SK-N-SH (cell line): ENCODE measurements at regions not wholly inside any gene's neighbourhood (a gene's known extent, or its start where the extent isn't known, plus 50 kb on each side); places are given as distances from the start of the nearest gene placed in this dataset.

Experiments
- CTCF ChIA-PET: fragments of 300-600, 350-600 bp; formaldehyde crosslinking; extraction: SDS; loops from one replicate; lab custom pipeline; 2021; lab: Yijun Ruan, JAX
- POLR2A ChIA-PET: fragments of 350-600 bp; sonication (Branson Sonifier 250); formaldehyde crosslinking; extraction: SDS; loops from one replicate; lab custom pipeline; 2020; ENCODE audit warnings: antibody characterized with exemption, inconsistent platforms; lab: Yijun Ruan, JAX
- DNase-seq: peaks from one replicate; pipeline ENCODE4 v3.0.0; 2012
- H2AFZ ChIP-seq: fragments of 200-600 bp; sonication (generic); 2 replicates; pipeline ENCODE4 v1.8.1; 2016; ENCODE audit warnings: antibody characterized with exemption, mild to moderate bottlenecking, low read depth
- H3F3A ChIP-seq: fragments of 200-600 bp; sonication (generic); replicated peaks from 2 replicates; pipeline ENCODE3; 2016; ENCODE audit warnings: antibody characterized with exemption, mild to moderate bottlenecking; ENCODE audit not compliant: insufficient read depth
- H3K27ac ChIP-seq, 2 experiments: fragments of 200-500 bp in 1 of 2; fragments of 200-600 bp in 1 of 2; sonication (Bioruptor generic) in 1 of 2; sonication (generic), shearing (Covaris generic) in 1 of 2; 2 replicates each; pipeline versions ENCODE4 v1.5.1 to v1.6.1; 2014 to 2016; ENCODE audit warnings: low read depth in 2 of 2, inconsistent platforms in 1 of 2, low read length in 1 of 2, mild to moderate bottlenecking in 1 of 2, mixed read lengths in 1 of 2
- H3K27me3 ChIP-seq: fragments of 200-600 bp; sonication (generic), shearing (Covaris generic); 2 replicates; pipeline ENCODE4 v1.6.1; 2016; ENCODE audit warnings: mixed run types; ENCODE audit not compliant: insufficient read depth
- H3K36me3 ChIP-seq, 2 experiments: fragments of 200-500 bp in 1 of 2; fragments of 200-600 bp in 1 of 2; sonication (Bioruptor generic) in 1 of 2; sonication (generic) in 1 of 2; replicated peaks in 1 of 2; 2 replicates each; pipeline versions ENCODE3 to v1.5.1; 2014 to 2016; ENCODE audit warnings: low read length in 1 of 2, mild to moderate bottlenecking in 1 of 2; ENCODE audit not compliant: insufficient read depth in 2 of 2, control insufficient read depth in 1 of 2
- H3K4me1 ChIP-seq, 2 experiments: fragments of 200-500 bp in 1 of 2; fragments of 200-600 bp in 1 of 2; sonication (Bioruptor generic) in 1 of 2; sonication (generic), shearing (Covaris generic) in 1 of 2; 2 replicates each; pipeline versions ENCODE4 v1.5.1 to v1.6.1; 2014 to 2016; ENCODE audit warnings: low read depth in 1 of 2, low read length in 1 of 2, mixed run types in 1 of 2; ENCODE audit not compliant: insufficient read depth in 2 of 2, control insufficient read depth in 1 of 2
- H3K4me2 ChIP-seq: fragments of 200-600 bp; sonication (generic), shearing (Covaris generic); 2 replicates; pipeline ENCODE4 v1.6.1; 2017; ENCODE audit warnings: mixed run types
- H3K4me3 ChIP-seq, 2 experiments: fragments of 200-500 bp in 1 of 2; fragments of 200-600 bp in 1 of 2; sonication (Bioruptor generic) in 1 of 2; sonication (generic), shearing (Covaris generic) in 1 of 2; 2 replicates each; pipeline versions ENCODE4 v1.5.1 to v1.8.1; 2014 to 2016; ENCODE audit warnings: low read depth in 2 of 2, inconsistent platforms in 1 of 2, low read length in 1 of 2, mild to moderate bottlenecking in 1 of 2, mixed read lengths in 1 of 2, moderate library complexity in 1 of 2
- H3K79me2 ChIP-seq: fragments of 200-600 bp; sonication (generic); 2 replicates; pipeline ENCODE4 v1.8.1; 2017; ENCODE audit warnings: mild to moderate bottlenecking; ENCODE audit not compliant: insufficient read depth
- H3K9ac ChIP-seq: fragments of 200-600 bp; sonication (generic); 2 replicates; pipeline ENCODE4 v1.6.1; 2017; ENCODE audit warnings: mixed run types
- H3K9me2 ChIP-seq: fragments of 200-600 bp; sonication (generic); 2 replicates; pipeline ENCODE4 v1.6.1; 2017; ENCODE audit warnings: mixed run types
- H3K9me3 ChIP-seq: fragments of 200-600 bp; sonication (generic); 2 replicates; pipeline ENCODE4 v1.6.1; 2017; ENCODE audit warnings: mixed run types, mild to moderate bottlenecking, moderate library complexity
- H4K20me1 ChIP-seq: fragments of 200-600 bp; sonication (generic); 2 replicates; pipeline ENCODE4 v1.6.1; 2017; ENCODE audit warnings: mild to moderate bottlenecking, mixed run types; ENCODE audit not compliant: insufficient read depth
- CHD2 ChIP-seq: fragments of 150-350 bp; IDR thresholded peaks from 2 replicates; pipeline ENCODE4 v1.6.1; 2018; ENCODE audit warnings: low read length; ENCODE audit not compliant: partially characterized antibody
- ELF1 ChIP-seq: IDR thresholded peaks from 2 replicates; pipeline ENCODE4 v1.4.0; 2012
- FOXM1 ChIP-seq: IDR thresholded peaks from 2 replicates; pipeline ENCODE4 v1.4.0; 2012; ENCODE audit warnings: low read depth, mild to moderate bottlenecking
- GABPA ChIP-seq: IDR thresholded peaks from 2 replicates; pipeline ENCODE4 v1.4.0; 2012; ENCODE audit warnings: low read depth, mild to moderate bottlenecking
- GATA2 ChIP-seq: sonication (generic); formaldehyde crosslinking; IDR thresholded peaks from 2 replicates; pipeline ENCODE4 v1.5.0; 2020; ENCODE audit warnings: mild to moderate bottlenecking, missing genetic modification reagents
- JUND ChIP-seq: IDR thresholded peaks from 2 replicates; pipeline ENCODE4 v1.4.0; 2012
- MEF2A ChIP-seq: IDR thresholded peaks from 2 replicates; pipeline ENCODE4 v1.4.0; 2012; ENCODE audit warnings: low read depth, borderline replicate concordance
- MXI1 ChIP-seq: IDR thresholded peaks from 2 replicates; pipeline ENCODE4 v1.6.1; 2012; ENCODE audit warnings: mild to moderate bottlenecking, low read depth, low read length, improper control_type of control experiment
- RCOR1 ChIP-seq: fragments of 150-350 bp; IDR thresholded peaks from 2 replicates; pipeline ENCODE4 v1.6.1; 2017; ENCODE audit warnings: antibody characterized with exemption, low read length
- RFX5 ChIP-seq: IDR thresholded peaks from 2 replicates; pipeline ENCODE4 v1.6.1; 2012; ENCODE audit warnings: mild to moderate bottlenecking, improper control_type of control experiment, low read length
- SIN3A ChIP-seq: IDR thresholded peaks from 2 replicates; pipeline ENCODE4 v1.6.1; 2012; ENCODE audit warnings: low read depth, mild to moderate bottlenecking, low read length, moderate library complexity, borderline replicate concordance
- TAF1 ChIP-seq: IDR thresholded peaks from 2 replicates; pipeline ENCODE4 v1.6.1; 2012; ENCODE audit warnings: low read depth, mild to moderate bottlenecking, low read length, moderate library complexity, borderline replicate concordance
- TCF12 ChIP-seq: IDR thresholded peaks from 2 replicates; pipeline ENCODE4 v1.4.0; 2012
- WGBS: methylation state at CpG from one replicate; pipeline ENCODE4 v1.1.6; 2017; ENCODE audit warnings: low lambda C conversion rate; 5-methylcytosine and 5-hydroxymethylcytosine counted together
- TF ChIP-seq, protein P1 (sequence below): IDR thresholded peaks from 2 replicates; pipeline ENCODE4; 2012
- TF ChIP-seq, protein P2 (sequence below): IDR thresholded peaks from 2 replicates; pipeline ENCODE4 v1.4.0; 2012; ENCODE audit warnings: low read depth
- TF ChIP-seq, protein P3 (sequence below): IDR thresholded peaks from 2 replicates; pipeline ENCODE4 v1.4.0; 2012; ENCODE audit warnings: low read depth, borderline replicate concordance
- TF ChIP-seq, protein P4 (sequence below): IDR thresholded peaks from 2 replicates; pipeline ENCODE4 v1.6.1; 2012; ENCODE audit warnings: mild to moderate bottlenecking, low read depth, low read length, moderate library complexity
- TF ChIP-seq, protein P5 (sequence below): fragments of 150-350 bp; IDR thresholded peaks from 2 replicates; pipeline ENCODE4 v1.6.1; 2016; ENCODE audit warnings: mild to moderate bottlenecking, low read depth, low read length
- TF ChIP-seq, protein P6 (sequence below): fragments of 200-600 bp; sonication (generic); IDR thresholded peaks from 2 replicates; pipeline ENCODE4 v1.6.1; 2017; ENCODE audit warnings: antibody characterized with exemption, mild to moderate bottlenecking, moderate library complexity
- TF ChIP-seq, protein P7 (sequence below): IDR thresholded peaks from 2 replicates; pipeline ENCODE4 v1.4.0; 2012; ENCODE audit warnings: low read depth, borderline replicate concordance

DNA sequence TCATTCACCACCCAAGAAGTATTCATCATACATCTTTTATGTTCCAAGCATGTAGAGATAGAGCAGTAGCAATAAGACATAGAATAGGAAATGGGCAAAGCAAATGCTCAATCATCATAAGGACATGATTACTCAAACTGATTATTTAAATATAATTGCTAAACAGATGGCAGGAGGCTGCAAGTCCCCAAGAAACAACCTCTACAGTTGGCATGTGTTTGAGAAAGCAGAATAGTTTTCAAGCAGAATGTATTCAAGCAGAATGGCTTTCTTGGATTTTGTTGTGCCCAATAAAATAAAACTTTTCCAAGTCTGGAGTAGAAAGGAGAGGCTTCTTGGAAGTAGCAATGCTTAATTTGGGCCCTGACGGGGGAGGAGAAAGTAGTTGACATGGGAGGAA, 86.5 kb upstream of the SYN3 start:
- no peak overlapping the region for H3K4me2 ChIP-seq
- no peaks in the 10 kb centered on the region for H3K79me2 ChIP-seq
- H3K36me3 ChIP-seq = no peaks in the 10 kb centered on the region
- CTCF ChIA-PET = interaction anchor here (1.0 to 1.6 kb wide), 3 partner anchors 18 to 126 kb away, joined by 3 to 5 read pairs (median 4); no protein-coding TSS in a partner anchor
- H3K4me1 ChIP-seq = no peaks in the 10 kb centered on the region
- no peaks in the 10 kb centered on the region for H3F3A ChIP-seq
- TF ChIP-seq MXI1 = no peak
- TF ChIP-seq, protein P1, sequence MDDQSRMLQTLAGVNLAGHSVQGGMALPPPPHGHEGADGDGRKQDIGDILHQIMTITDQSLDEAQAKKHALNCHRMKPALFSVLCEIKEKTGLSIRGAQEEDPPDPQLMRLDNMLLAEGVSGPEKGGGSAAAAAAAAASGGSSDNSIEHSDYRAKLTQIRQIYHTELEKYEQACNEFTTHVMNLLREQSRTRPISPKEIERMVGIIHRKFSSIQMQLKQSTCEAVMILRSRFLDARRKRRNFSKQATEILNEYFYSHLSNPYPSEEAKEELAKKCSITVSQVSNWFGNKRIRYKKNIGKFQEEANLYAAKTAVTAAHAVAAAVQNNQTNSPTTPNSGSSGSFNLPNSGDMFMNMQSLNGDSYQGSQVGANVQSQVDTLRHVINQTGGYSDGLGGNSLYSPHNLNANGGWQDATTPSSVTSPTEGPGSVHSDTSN = no peak
- TF ChIP-seq, protein P2, sequence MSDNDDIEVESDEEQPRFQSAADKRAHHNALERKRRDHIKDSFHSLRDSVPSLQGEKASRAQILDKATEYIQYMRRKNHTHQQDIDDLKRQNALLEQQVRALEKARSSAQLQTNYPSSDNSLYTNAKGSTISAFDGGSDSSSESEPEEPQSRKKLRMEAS = no peak
- TF ChIP-seq TCF12 = no peak
- TF ChIP-seq, protein P3, sequence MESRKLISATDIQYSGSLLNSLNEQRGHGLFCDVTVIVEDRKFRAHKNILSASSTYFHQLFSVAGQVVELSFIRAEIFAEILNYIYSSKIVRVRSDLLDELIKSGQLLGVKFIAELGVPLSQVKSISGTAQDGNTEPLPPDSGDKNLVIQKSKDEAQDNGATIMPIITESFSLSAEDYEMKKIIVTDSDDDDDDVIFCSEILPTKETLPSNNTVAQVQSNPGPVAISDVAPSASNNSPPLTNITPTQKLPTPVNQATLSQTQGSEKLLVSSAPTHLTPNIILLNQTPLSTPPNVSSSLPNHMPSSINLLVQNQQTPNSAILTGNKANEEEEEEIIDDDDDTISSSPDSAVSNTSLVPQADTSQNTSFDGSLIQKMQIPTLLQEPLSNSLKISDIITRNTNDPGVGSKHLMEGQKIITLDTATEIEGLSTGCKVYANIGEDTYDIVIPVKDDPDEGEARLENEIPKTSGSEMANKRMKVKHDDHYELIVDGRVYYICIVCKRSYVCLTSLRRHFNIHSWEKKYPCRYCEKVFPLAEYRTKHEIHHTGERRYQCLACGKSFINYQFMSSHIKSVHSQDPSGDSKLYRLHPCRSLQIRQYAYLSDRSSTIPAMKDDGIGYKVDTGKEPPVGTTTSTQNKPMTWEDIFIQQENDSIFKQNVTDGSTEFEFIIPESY = no peak
- no peak for TF ChIP-seq GABPA
- TF ChIP-seq SIN3A = no peak
- no peak for TF ChIP-seq RFX5
- TF ChIP-seq ELF1 = no peak
- TF ChIP-seq GATA2 (CRISPR knock-in tag) = no peak
- TF ChIP-seq JUND = no peak
- TF ChIP-seq, protein P4, sequence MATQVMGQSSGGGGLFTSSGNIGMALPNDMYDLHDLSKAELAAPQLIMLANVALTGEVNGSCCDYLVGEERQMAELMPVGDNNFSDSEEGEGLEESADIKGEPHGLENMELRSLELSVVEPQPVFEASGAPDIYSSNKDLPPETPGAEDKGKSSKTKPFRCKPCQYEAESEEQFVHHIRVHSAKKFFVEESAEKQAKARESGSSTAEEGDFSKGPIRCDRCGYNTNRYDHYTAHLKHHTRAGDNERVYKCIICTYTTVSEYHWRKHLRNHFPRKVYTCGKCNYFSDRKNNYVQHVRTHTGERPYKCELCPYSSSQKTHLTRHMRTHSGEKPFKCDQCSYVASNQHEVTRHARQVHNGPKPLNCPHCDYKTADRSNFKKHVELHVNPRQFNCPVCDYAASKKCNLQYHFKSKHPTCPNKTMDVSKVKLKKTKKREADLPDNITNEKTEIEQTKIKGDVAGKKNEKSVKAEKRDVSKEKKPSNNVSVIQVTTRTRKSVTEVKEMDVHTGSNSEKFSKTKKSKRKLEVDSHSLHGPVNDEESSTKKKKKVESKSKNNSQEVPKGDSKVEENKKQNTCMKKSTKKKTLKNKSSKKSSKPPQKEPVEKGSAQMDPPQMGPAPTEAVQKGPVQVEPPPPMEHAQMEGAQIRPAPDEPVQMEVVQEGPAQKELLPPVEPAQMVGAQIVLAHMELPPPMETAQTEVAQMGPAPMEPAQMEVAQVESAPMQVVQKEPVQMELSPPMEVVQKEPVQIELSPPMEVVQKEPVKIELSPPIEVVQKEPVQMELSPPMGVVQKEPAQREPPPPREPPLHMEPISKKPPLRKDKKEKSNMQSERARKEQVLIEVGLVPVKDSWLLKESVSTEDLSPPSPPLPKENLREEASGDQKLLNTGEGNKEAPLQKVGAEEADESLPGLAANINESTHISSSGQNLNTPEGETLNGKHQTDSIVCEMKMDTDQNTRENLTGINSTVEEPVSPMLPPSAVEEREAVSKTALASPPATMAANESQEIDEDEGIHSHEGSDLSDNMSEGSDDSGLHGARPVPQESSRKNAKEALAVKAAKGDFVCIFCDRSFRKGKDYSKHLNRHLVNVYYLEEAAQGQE = no peak
- TF ChIP-seq MEF2A = no peak
- TF ChIP-seq TAF1 = no peak
- no peak for TF ChIP-seq RCOR1
- TF ChIP-seq CHD2 = no peak
- TF ChIP-seq FOXM1 = no peak
- TF ChIP-seq, protein P5, sequence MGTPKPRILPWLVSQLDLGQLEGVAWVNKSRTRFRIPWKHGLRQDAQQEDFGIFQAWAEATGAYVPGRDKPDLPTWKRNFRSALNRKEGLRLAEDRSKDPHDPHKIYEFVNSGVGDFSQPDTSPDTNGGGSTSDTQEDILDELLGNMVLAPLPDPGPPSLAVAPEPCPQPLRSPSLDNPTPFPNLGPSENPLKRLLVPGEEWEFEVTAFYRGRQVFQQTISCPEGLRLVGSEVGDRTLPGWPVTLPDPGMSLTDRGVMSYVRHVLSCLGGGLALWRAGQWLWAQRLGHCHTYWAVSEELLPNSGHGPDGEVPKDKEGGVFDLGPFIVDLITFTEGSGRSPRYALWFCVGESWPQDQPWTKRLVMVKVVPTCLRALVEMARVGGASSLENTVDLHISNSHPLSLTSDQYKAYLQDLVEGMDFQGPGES = no peak
- TF ChIP-seq, protein P6, sequence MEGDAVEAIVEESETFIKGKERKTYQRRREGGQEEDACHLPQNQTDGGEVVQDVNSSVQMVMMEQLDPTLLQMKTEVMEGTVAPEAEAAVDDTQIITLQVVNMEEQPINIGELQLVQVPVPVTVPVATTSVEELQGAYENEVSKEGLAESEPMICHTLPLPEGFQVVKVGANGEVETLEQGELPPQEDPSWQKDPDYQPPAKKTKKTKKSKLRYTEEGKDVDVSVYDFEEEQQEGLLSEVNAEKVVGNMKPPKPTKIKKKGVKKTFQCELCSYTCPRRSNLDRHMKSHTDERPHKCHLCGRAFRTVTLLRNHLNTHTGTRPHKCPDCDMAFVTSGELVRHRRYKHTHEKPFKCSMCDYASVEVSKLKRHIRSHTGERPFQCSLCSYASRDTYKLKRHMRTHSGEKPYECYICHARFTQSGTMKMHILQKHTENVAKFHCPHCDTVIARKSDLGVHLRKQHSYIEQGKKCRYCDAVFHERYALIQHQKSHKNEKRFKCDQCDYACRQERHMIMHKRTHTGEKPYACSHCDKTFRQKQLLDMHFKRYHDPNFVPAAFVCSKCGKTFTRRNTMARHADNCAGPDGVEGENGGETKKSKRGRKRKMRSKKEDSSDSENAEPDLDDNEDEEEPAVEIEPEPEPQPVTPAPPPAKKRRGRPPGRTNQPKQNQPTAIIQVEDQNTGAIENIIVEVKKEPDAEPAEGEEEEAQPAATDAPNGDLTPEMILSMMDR = no peak
- TF ChIP-seq, protein P7, sequence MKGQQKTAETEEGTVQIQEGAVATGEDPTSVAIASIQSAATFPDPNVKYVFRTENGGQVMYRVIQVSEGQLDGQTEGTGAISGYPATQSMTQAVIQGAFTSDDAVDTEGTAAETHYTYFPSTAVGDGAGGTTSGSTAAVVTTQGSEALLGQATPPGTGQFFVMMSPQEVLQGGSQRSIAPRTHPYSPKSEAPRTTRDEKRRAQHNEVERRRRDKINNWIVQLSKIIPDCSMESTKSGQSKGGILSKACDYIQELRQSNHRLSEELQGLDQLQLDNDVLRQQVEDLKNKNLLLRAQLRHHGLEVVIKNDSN = no peak
- 11% methylated on average over 1 of the region's 1 CpG for WGBS
- POLR2A ChIA-PET = no interaction called here
- no peaks in the 10 kb centered on the region for H3K9me2 ChIP-seq
- no peak overlapping the region for H3K27ac ChIP-seq
- peaks cover 4% of the 10 kb centered on the region; the same call in 1 of the 2 replicates for H3K9me3 ChIP-seq
- no peak overlapping the region for H3K4me3 ChIP-seq
- no peaks in the 10 kb centered on the region for H4K20me1 ChIP-seq
- DNase-seq = no peak
- no peak overlapping the region for H2AFZ ChIP-seq
- no peaks in the 10 kb centered on the region for H3K27me3 ChIP-seq
- no peak overlapping the region for H3K9ac ChIP-seq
